HG02642 (cell line): ENCODE measurements at regions not wholly inside any gene's neighbourhood (a gene's known extent, or its start where the extent isn't known, plus 50 kb on each side); places are given as distances from the start of the nearest gene placed in this dataset.

Experiments used
- ATAC-seq: cut with Tn5 transposase; IDR thresholded peaks from one replicate; pipeline ENCODE4 v1.9.1; 2021; ENCODE audit warnings: mild to moderate bottlenecking; ENCODE audit not compliant: unreplicated experiment, poor library complexity

DNA sequence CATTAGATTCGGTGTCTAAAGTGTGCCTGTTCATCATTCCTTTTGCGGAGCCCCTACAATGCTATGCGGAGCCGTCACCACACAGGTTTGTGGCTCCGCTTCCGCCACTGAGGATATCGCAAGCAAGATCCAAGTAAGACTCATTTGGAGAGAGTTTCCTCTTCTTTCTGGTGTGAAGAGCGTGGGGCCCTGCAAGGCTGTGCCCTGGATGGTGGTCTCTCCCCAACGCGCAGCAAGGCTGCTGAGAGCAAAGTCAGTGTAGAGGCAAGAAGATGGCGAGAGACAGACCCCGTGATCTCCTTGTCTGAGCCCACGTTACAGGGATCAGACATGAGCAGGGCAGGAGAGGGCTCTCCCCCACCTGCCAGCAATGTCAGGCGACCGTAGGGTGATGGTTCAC, 96.3 kb upstream of the AFDN start:
- no peak for ATAC-seq

DNA sequence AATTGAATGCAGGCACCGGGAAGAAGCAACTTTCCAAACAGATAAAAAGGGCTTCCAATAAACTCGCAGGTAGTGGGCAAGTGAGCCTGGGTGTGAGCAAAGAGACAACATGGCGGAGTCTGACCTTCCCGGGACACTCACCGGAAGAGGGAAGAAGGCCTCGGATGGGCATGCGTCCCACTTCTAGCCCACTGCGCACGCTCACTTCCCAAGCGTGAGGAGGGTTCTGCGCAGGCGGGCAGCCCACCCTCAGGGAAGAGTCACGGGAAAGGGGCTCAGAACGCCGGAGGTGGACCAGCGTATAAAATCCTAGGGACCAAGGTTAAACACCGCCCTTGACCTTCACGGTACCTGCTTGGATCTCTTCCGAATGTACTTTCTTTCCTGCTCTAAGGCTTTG, 95.5 kb upstream of the AFDN start:
- no peak for ATAC-seq

DNA sequence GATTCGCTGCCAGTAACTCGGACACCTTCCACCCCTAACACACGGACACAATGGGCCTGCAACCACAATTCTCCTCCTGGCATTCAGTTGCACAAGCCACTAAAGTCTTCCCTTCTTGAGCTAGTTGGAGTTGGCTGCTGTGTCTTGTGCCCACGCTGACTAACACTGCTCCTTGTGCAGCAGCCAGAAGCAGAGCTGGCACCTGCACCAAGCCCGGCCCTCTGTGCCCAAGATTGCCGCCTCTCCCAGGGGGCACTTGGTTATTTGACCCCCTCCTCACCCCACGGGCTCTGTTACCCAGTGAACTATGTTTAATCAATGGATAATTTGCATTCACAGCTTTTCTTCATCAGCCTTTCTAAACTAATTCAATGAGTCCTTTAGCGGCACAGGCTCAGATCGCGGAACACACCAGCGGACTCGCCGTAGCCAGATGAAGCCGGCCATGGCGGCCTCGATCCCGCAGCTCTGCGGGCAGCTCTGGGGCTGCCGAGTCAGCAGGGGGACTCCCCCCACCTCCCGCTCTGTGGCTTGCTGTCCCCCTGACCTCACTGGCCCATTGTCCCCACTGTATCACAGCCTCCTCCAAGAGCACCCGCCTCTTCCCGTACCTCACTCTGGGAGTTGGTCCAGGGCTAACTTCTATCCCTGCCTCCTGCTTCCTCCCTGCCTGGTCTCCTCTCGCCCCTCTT, 94.8 kb upstream of the AFDN start:
- no peak for ATAC-seq

DNA sequence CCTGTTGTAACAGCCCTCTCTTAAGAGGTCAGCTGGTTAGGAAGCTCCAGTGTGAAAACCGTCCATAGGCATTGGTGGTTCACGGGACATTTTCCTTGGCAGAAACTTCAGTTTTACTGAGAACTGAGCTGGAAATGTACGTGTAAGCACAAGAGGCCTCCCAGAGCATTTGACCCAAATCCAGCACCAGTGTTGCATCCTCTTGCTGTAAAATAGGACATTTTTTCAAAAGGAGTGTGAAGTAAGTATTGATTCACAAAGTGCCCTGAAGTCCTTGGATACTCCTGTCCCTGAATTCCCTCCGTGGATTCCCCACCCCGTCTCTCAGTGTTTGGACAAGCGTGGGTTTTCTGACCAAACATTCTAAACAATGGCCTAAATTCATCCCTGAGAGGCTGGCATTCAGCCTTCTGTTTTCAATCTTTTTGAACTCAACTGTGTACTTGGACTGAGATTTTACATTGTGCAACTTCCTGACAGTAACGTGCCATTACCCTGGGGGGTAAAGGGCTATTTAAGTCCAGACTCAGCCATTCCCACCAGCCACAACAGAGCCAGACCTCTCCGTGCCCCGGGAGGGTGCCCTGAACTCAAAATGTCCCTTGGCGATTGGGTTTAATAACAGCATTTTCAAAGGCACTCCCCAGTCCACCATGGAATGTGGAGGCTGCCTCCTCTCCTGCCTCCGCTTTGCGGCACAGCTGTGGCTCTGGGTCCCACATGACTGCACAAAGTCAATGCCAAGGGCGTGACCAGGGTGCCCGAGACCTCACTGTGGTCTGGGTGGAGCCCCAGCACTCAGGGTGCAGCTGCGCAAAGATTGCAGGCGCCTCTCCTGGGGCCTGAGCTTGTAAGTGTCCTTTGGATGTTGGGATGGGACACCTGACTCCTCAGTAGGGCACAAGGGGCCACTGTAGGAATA, 92.7 kb upstream of the AFDN start:
- ATAC-seq, result no peak

DNA sequence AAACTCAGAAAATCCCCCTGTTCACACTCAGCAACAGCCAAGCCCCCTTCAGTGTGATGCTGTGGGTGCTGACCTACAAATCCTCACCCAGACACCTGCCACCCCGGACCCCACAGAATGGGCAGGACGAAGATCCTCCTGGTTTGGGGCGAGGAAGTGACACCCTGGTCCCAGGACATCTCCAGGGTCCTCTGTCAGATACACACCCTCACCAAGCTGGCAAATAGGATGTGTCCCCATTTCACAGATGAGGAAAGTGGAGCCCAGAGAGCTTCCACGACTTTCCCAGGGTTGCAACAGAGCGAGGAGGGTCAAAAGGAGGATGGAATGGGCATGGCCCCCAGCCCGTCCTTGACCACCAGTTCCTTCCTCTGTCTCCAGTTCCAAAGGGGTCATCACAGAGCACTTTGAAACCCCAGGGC, 92.0 kb upstream of the AFDN start:
- ATAC-seq, result no peak

DNA sequence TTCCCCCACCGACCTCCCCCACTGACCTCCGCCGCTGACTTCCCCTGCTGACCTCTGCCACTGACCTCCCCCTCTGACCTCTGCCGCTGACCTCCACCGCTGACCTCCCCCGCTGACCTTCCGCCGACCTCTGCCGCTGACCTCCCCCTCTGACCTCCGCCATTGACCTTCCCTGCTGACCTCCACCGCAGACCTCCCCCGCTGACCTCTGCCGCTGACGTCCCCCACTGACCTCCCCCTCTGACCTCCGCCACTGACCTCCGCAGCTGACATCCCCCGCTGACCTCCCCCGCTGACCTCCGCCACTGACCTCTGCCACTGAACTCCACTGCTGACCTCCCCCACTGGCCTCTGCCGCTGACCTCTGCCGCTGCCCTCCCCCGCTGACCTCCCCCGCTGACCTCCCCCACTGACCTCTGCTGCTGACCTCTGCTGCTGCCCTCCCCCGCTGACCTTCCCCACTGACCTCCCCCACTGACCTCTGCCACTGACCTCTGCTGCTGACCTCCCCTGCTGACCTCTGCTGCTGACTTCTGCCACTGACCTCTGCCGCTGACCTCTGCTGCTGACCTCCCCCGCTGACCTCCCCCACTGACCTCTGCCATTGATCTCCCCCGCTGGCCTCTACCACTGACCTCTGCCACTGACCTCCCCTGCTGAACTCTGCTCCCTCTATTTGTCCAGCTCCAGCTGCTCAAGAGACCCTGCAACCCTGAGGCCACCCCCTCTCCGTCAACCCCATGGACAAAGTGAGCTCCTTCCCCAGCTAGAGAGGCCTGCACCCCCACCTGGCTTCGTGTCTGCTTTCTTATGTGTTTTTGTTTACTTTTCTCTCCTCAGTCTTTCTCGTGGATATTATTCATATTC, 91.4 kb upstream of the AFDN start:
- ATAC-seq, result no peak

DNA sequence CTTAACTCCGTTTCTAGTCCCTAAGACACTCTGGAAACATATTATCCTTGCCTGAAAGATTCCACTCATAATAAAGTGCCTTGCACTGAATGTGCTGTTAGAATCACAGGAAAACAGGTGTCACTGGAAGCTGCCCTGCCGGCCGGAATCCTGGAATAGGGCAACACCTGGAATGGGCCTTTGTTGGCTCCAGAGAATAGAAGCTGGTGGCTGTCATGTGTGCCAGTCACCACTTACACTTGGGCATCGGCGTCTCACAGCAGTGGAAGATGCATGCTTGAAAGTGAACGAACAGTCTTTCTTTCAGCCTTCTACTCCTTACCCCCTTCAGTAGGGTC, 90.8 kb upstream of the AFDN start:
- no peak for ATAC-seq

DNA sequence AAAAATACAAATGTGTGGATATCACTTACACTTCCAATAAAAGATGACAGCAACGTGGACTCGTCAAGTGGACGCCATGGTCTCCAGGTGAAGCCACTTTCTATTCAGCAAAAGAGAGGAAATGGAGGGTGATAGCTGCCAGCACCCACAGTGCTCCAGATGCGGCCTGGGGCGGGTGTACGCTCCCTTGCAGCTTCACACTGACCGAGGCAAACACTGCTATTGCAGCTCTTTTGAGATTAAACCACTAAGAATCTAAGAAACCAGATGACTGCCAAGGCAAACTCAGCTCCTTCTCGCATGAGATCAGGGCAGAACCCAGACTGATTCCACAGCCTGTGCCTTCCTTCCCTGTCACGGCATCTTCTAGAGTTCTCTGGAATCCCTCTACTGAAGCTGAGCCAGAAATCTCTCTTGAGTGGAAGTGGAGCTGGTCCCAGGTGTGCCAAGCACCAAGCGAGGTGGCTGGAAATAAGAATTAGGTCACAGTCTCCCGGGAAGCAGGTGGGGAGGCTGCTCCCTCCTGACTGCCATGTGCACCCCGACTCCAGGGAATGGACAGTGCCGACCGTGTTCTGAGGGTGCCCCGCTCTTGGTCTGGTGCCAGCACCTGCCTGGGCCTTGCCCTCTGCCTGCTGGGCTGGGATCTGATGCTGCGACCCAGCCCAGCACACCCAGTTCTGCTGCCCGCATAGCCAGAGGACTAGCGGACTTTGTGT, 90.1 kb upstream of the AFDN start:
- ATAC-seq, result no peak

DNA sequence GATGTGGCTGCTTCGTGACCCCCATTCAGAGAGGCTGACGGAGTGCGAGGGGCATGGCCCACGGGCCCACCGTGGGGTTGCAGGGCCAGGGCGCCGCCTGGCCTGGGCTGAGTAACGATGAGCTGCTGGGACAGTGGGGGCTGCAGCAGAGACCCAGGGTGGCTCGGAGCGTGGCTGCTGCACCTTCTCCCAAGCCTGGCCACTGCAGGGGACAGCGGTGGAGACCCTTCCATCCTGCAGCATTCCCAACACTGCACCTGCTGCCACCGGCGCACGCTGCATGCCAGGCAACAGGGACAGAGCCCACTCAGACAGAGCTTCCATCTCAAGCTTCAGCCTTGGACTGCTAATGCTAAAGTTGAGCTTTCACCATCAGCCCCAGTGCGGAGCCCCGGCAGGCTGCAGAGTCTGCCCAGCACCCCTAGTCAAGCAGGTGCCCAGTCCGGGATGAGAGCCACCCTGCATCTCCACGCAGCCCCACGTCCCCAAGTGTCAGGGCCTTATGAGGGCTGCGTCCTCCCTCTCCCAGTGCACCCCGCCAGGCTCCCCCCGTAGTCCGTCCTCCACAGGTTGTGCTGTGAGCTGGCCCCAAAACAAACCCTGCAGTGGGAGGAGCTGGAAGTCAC, 89.4 kb upstream of the AFDN start:
- ATAC-seq, result no peak

DNA sequence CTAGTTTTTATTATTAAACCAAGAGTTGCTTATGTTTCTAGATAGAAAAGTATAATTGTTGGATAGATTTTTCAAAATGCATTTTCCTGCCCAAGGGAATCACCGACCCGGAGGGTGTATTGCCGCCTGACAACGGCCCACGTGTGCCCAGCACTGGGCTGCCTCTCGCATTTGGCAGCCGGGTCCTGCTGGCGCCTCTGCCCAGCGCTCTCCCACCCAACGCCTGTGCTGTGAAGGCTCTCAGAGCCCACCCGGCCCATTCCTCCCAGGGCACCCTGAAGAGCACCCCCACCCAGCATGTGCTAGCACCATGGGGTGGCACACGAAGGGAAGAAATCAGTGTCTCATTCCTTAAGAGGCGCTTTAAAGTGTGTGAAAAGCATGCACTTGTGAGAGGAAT, 88.3 kb upstream of the AFDN start:
- ATAC-seq, result no peak

DNA sequence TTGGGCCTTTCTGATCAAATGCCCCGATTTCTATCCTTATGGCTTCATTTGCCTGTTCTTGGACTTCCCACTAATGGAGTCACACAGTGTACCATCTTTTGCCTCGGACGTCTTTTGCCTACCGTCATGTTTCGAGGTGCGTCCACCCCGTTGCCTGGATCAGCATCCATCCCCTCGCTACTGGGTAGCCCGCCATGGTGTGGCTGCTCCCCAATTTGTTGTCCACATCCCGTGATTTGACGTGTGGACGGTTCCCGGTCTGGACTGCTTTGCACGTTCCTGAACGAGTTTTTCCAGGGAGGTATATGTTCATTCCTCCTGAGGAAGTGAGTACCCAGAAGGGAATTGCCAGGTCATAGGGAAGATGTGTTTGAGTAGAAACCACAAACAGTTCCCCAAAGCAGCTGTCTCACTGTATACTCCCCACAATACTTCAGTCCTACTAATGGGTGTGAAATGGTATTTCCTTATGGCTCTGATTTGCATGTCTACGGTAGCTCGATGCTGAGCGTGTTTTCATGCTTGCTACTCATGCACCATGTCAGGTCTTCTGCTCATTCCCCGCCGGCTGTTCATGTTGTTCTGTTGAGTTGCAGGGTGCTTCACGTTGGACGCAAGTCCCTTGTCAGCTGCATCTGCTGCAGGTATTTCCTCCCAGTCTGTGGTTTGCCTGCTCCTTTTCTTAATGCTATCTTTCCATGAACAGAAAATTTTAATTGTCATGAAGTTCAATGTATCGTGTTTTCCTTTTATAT, 86.8 kb upstream of the AFDN start:
- ATAC-seq, result no peak

DNA sequence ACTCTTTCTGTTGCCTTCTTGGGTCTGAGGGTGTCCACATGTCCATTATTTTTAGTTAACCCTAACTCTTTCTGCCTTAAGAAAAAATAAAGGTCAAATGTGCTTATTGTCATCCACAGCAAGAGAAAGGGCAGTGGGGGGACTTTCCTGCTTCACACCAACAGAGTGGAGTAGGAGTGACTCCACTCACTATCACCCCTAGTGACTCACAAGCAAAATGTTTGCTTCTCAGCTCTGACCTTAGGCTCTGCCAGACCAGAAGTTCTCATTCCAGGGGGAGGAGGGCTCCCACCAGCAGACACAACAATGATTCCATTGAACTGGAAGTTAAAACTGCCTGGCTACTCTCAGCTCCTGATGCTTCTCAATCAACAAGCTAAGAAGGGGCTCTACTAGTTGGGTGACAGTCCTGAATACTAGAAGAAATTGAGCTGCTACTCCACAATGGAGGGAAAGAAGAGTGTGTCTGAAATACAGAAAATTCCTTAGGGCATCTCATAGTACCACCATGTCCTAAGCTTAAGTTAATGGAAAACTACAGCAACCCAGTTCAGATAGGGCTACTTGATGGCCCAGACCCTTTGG, 83.9 kb upstream of the AFDN start:
- no peak for ATAC-seq

DNA sequence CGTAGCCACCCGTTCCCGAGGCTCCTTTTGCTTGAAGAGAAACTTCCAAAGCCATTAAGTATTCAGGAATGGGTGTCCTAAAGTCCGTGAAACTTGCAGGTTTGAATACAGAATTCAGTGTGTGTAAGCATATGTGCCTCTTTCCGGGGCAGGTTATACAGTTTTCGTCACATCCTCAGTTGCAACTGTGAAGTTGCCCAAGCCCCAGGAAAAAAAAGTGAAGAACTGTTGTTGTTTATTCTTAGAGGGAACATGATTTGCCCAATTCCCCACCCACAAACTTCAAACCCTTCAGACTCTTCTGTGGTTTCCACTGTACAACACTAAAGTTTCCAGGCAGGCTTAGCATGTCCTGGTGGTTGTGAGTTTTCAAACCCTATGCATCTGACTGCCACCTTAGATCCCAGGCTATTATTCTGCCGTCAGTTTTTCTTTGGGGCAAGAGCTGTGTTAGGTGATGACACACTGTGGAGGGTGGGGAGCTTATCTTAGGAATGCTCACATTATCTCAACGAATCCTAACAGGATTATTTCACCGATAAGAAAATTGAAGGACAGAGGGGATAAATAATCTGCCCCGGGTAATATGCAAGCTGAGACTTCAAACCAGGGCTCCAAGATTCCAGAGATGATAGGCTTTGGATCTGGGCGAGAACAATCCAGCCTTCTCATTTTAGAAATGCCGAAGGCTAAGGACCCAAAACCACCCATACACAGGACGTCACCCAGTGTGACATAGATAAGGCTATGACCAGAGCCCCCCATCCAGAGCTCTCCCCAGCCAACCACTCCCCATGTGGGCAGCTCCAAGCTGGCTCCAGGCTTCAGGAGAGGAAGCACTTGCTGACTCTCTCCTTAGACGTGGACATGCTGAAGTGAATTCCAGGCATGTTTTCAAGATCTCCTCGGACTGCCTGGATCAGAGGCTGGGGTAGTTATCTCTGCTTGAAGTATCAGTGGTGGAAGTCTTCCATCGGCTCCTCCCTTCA, 81.7 kb upstream of the AFDN start:
- ATAC-seq, result no peak

DNA sequence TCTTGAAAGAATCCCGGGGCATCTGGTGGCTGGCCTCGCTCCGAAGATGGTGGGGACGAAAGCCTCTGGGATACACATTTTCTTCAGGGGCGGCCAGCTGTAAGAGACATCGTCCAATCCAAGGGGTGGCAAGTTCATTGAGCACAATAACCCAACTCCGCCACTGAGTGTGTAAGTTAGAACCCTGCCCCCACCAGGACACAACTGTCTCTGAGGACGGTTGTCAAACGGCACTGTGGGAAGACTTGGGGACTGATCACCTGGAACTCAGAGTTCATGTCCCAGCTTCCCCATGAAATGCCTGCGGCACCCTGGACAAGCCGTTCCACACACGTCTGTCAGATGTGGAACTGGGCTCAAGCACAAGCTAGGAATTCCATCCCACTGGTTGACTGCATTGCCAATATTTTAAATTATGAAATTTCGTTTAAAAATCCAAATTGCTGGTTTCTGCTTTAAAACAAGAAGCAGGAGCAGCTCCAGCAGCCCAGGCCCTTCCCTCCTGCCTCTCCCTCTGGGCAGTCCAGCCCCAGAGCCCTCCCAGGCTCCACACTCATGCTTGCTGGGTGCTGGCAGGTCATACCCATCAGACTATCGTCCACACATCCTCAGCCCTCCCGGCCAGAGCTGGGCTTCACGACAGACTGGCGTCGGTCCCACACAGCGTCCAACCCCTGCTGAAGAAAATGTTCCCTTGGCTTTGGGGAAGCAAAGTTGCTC, 80.9 kb upstream of the AFDN start:
- ATAC-seq, result no peak

DNA sequence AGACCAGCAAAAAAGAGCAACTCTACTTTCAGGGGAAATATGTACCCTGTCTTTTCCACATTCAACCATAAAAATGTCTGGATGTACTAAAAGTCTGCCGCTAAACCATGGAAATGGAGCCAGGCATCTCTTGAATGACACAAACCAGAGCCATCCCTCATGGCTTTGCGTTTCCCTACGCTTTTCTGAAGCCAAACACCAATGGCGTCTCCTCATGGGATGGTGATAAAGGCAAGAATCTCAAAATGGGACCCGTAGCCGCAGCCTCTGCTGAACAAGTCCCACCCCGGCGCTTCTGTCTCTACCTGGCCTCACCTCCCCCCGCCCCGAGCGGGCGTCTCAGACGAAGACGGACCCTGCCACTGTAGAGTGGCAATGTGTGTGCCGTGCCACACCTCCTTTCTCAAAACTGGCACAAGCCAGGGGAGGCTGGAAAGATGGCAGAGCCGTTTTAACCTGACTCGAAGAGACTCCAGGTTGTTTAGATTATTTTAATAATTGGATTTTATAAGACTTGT, 80.3 kb upstream of the AFDN start:
- ATAC-seq, result no peak

DNA sequence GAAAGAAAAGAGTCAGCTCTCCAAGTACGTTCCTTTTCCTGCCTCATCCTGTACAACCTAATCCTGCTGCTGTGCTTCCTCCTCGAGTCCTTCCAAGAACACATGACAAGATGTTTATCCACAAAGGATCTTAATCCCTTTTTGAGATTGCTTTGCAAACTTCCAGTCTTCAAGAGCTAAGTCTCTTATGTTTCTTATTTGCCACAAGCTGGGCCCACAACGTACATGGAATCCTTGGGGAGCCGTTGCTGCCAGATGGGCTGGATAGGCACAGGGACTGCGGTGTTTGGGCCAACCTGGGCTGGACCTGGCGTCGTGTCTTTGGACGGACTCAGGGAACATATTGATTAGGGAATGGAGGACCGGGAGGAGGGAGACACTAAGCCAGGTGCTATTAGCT, 79.7 kb upstream of the AFDN start:
- no peak for ATAC-seq

DNA sequence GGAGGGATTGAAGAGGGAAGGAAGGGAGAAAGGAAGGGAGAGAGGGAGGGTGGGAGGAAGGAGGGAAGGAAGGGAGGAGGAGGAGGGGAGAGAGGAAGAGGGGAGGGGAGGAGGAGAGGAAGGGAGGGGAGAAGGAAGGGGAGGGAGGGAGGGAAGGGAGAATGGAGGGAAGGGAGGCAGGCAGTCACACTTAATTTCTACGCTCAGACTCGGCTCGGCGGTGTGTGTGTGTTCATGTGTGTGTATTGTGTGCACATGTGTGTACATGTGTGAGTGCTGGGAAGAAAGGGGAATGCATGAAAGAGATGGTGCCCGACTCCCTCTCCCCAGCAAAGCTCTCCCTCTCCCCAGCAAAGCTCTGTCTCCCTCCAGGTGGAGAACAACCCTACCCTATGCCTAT, 79.1 kb upstream of the AFDN start:
- ATAC-seq, result no peak
